Breast epithelium (tissue), 4 donors: ENCODE measurements at regions not wholly inside any gene's neighbourhood (a gene's known extent, or its start where the extent isn't known, plus 50 kb on each side); places are given as distances from the start of the nearest gene placed in this dataset.

ENCODE experiments used
- DNase-seq, 2 donors: peaks; one replicate each; pipeline ENCODE4 v3.0.0-alpha.2; 2019; ENCODE audit warnings: low spot score in 2 of 2
- H3K27ac ChIP-seq, 2 donors: fragments of 200-600 bp; sonication (generic) in 1 of 2; one replicate each; pipeline ENCODE4 v1.5.1; 2016 to 2019; ENCODE audit warnings: mild to moderate bottlenecking in 1 of 2
- H3K27me3 ChIP-seq, 2 donors: fragments of 200-600 bp; sonication (generic) in 1 of 2; one replicate each; pipeline versions ENCODE4 v1.5.1 to v1.6.0; 2017 to 2019; ENCODE audit warnings: control low read depth in 1 of 2, mild to moderate bottlenecking in 1 of 2
- H3K36me3 ChIP-seq: fragments of 200-600 bp; one replicate; pipeline ENCODE4 v1.5.1; 2019
- H3K4me1 ChIP-seq, 2 donors: fragments of 200-600 bp; sonication (generic); one replicate each; pipeline ENCODE4 v1.5.1; 2016 to 2019; ENCODE audit warnings: control low read depth in 1 of 2
- H3K4me3 ChIP-seq, 3 donors: fragments of 200-600 bp; sonication (generic); 1 replicate in 2 of 3; 2 replicates in 1 of 3; pipeline ENCODE4 v1.5.1; 2016 to 2019; ENCODE audit warnings: mild to moderate bottlenecking in 3 of 3, moderate library complexity in 2 of 3
- H3K9me3 ChIP-seq, 2 donors: fragments of 200-600 bp; sonication (generic) in 1 of 2; one replicate each; pipeline ENCODE4 v1.5.1; 2016 to 2019; ENCODE audit warnings: control low read depth in 1 of 2
- CTCF ChIP-seq, 3 donors: fragments of 450-650 bp; IDR thresholded peaks; one replicate each; pipeline ENCODE4 v1.5.1; 2016 to 2017; ENCODE audit warnings: antibody characterized with exemption in 3 of 3, mild to moderate bottlenecking in 3 of 3, moderate library complexity in 3 of 3
- POLR2A ChIP-seq: fragments of 450-650 bp; IDR thresholded peaks from one replicate; pipeline ENCODE4 v1.6.1; 2016; ENCODE audit warnings: antibody characterized with exemption, mild to moderate bottlenecking, moderate library complexity
- POLR2AphosphoS5 ChIP-seq, 3 donors: sonication (generic); formaldehyde crosslinking; IDR thresholded peaks; one replicate each; pipeline ENCODE4 v1.6.1; 2017; ENCODE audit warnings: antibody characterized with exemption in 3 of 3
- intact Hi-C: fragments of 100-400 bp; cut with DNase I; formaldehyde crosslinking; loops from one replicate; pipeline ENCODE4 v1.15.1; 2023; ENCODE audit warnings: low total_unique reads

- H3K27ac ChIP-seq: peak overlapping the region; percentile 5 to 52
Observed at GRCh38 chr3:151612115-151612514, 121.6 kb upstream of the AADACL2 start.

GRCh38 chr3:151611419-151611818 is 122.3 kb upstream of the AADACL2 start:
- no peaks in the 10 kb centered on the region for H3K4me1 ChIP-seq
- no peaks in the 10 kb centered on the region for H3K27me3 ChIP-seq
- no peaks in the 10 kb centered on the region for H3K36me3 ChIP-seq
- no peak for DNase-seq
- no peaks in the 10 kb centered on the region for H3K9me3 ChIP-seq
- H3K4me3 ChIP-seq: no peak overlapping the region
- TF ChIP-seq POLR2A: no peak
- no peak for TF ChIP-seq POLR2AphosphoS5 (IDR thresholded peaks at IDR 0.05)
- no peak for TF ChIP-seq CTCF (IDR thresholded peaks at IDR 0.05)
- peak overlapping the region; percentile 5 to 30 for H3K27ac ChIP-seq
- intact Hi-C loops: no loop called here

More at GRCh38 chr3:151612115-151612514, 121.6 kb upstream of the AADACL2 start:
- DNase-seq: no peak
- Histone ChIP-seq H3K4me1 (no peaks in the 10 kb centered on the region), H3K36me3 (no peaks in the 10 kb centered on the region), H3K9me3 (no peaks in the 10 kb centered on the region), H3K4me3 (no peak overlapping the region), H3K27me3 (no peaks in the 10 kb centered on the region)
- intact Hi-C loops: no loop called here
- TF ChIP-seq POLR2AphosphoS5 (IDR thresholded peaks at IDR 0.05) (no peak), CTCF (IDR thresholded peaks at IDR 0.05) (no peak), POLR2A (no peak)

- H3K9me3 ChIP-seq: no peaks in the 10 kb centered on the region
- intact Hi-C loops: no loop called here
- no peak for DNase-seq
- H3K4me3 ChIP-seq: no peak overlapping the region
- H3K27ac ChIP-seq: no peak overlapping the region
- H3K27me3 ChIP-seq: no peaks in the 10 kb centered on the region
- no peaks in the 10 kb centered on the region for H3K4me1 ChIP-seq
- H3K36me3 ChIP-seq: no peaks in the 10 kb centered on the region
- TF ChIP-seq POLR2AphosphoS5 (IDR thresholded peaks at IDR 0.05) (no peak), CTCF (IDR thresholded peaks at IDR 0.05) (no peak), POLR2A (no peak)
Observed at GRCh38 chr3:151609491-151609890, 124.2 kb upstream of the AADACL2 start.

GRCh38 chr3:151604891-151605290 is 128.8 kb upstream of the AADACL2 start:
- no peaks in the 10 kb centered on the region for H3K36me3 ChIP-seq
- no peak overlapping the region for H3K4me3 ChIP-seq
- no peak overlapping the region for H3K27ac ChIP-seq
- no peak for DNase-seq
- H3K4me1 ChIP-seq: no peaks in the 10 kb centered on the region
- no peaks in the 10 kb centered on the region for H3K27me3 ChIP-seq
- intact Hi-C loops: no loop called here
- TF ChIP-seq CTCF (IDR thresholded peaks at IDR 0.05) (no peak), POLR2AphosphoS5 (IDR thresholded peaks at IDR 0.05) (no peak), POLR2A (no peak)
- no peaks in the 10 kb centered on the region for H3K9me3 ChIP-seq

- intact Hi-C loops: no loop called here
- Histone ChIP-seq H3K4me3 (no peak overlapping the region), H3K27ac (no peak overlapping the region), H3K36me3 (no peaks in the 10 kb centered on the region), H3K9me3 (no peaks in the 10 kb centered on the region), H3K4me1 (no peaks in the 10 kb centered on the region), H3K27me3 (no peaks in the 10 kb centered on the region)
- DNase-seq: no peak
- TF ChIP-seq POLR2A (no peak), CTCF (IDR thresholded peaks at IDR 0.05) (no peak), POLR2AphosphoS5 (IDR thresholded peaks at IDR 0.05) (no peak)
Observed at GRCh38 chr3:151600783-151601182, 132.9 kb upstream of the AADACL2 start.
